SK-N-SH (cell line): ENCODE measurements at regions not wholly inside any gene's neighbourhood (a gene's known extent, or its start where the extent isn't known, plus 50 kb on each side); places are given as distances from the start of the nearest gene placed in this dataset.

Experiments
- CTCF ChIA-PET: fragments of 300-600, 350-600 bp; formaldehyde crosslinking; extraction: SDS; loops from one replicate; lab custom pipeline; 2021; lab: Yijun Ruan, JAX
- POLR2A ChIA-PET: fragments of 350-600 bp; sonication (Branson Sonifier 250); formaldehyde crosslinking; extraction: SDS; loops from one replicate; lab custom pipeline; 2020; ENCODE audit warnings: antibody characterized with exemption, inconsistent platforms; lab: Yijun Ruan, JAX
- DNase-seq: peaks from one replicate; pipeline ENCODE4 v3.0.0; 2012
- H2AFZ ChIP-seq: fragments of 200-600 bp; sonication (generic); 2 replicates; pipeline ENCODE4 v1.8.1; 2016; ENCODE audit warnings: antibody characterized with exemption, mild to moderate bottlenecking, low read depth
- H3F3A ChIP-seq: fragments of 200-600 bp; sonication (generic); replicated peaks from 2 replicates; pipeline ENCODE3; 2016; ENCODE audit warnings: antibody characterized with exemption, mild to moderate bottlenecking; ENCODE audit not compliant: insufficient read depth
- H3K27ac ChIP-seq, 2 experiments: fragments of 200-500 bp in 1 of 2; fragments of 200-600 bp in 1 of 2; sonication (Bioruptor generic) in 1 of 2; sonication (generic), shearing (Covaris generic) in 1 of 2; 2 replicates each; pipeline versions ENCODE4 v1.5.1 to v1.6.1; 2014 to 2016; ENCODE audit warnings: low read depth in 2 of 2, inconsistent platforms in 1 of 2, low read length in 1 of 2, mild to moderate bottlenecking in 1 of 2, mixed read lengths in 1 of 2
- H3K27me3 ChIP-seq: fragments of 200-600 bp; sonication (generic), shearing (Covaris generic); 2 replicates; pipeline ENCODE4 v1.6.1; 2016; ENCODE audit warnings: mixed run types; ENCODE audit not compliant: insufficient read depth
- H3K36me3 ChIP-seq, 2 experiments: fragments of 200-500 bp in 1 of 2; fragments of 200-600 bp in 1 of 2; sonication (Bioruptor generic) in 1 of 2; sonication (generic) in 1 of 2; replicated peaks in 1 of 2; 2 replicates each; pipeline versions ENCODE3 to v1.5.1; 2014 to 2016; ENCODE audit warnings: low read length in 1 of 2, mild to moderate bottlenecking in 1 of 2; ENCODE audit not compliant: insufficient read depth in 2 of 2, control insufficient read depth in 1 of 2
- H3K4me1 ChIP-seq, 2 experiments: fragments of 200-500 bp in 1 of 2; fragments of 200-600 bp in 1 of 2; sonication (Bioruptor generic) in 1 of 2; sonication (generic), shearing (Covaris generic) in 1 of 2; 2 replicates each; pipeline versions ENCODE4 v1.5.1 to v1.6.1; 2014 to 2016; ENCODE audit warnings: low read depth in 1 of 2, low read length in 1 of 2, mixed run types in 1 of 2; ENCODE audit not compliant: insufficient read depth in 2 of 2, control insufficient read depth in 1 of 2
- H3K4me2 ChIP-seq: fragments of 200-600 bp; sonication (generic), shearing (Covaris generic); 2 replicates; pipeline ENCODE4 v1.6.1; 2017; ENCODE audit warnings: mixed run types
- H3K4me3 ChIP-seq, 2 experiments: fragments of 200-500 bp in 1 of 2; fragments of 200-600 bp in 1 of 2; sonication (Bioruptor generic) in 1 of 2; sonication (generic), shearing (Covaris generic) in 1 of 2; 2 replicates each; pipeline versions ENCODE4 v1.5.1 to v1.8.1; 2014 to 2016; ENCODE audit warnings: low read depth in 2 of 2, inconsistent platforms in 1 of 2, low read length in 1 of 2, mild to moderate bottlenecking in 1 of 2, mixed read lengths in 1 of 2, moderate library complexity in 1 of 2
- H3K79me2 ChIP-seq: fragments of 200-600 bp; sonication (generic); 2 replicates; pipeline ENCODE4 v1.8.1; 2017; ENCODE audit warnings: mild to moderate bottlenecking; ENCODE audit not compliant: insufficient read depth
- H3K9ac ChIP-seq: fragments of 200-600 bp; sonication (generic); 2 replicates; pipeline ENCODE4 v1.6.1; 2017; ENCODE audit warnings: mixed run types
- H3K9me2 ChIP-seq: fragments of 200-600 bp; sonication (generic); 2 replicates; pipeline ENCODE4 v1.6.1; 2017; ENCODE audit warnings: mixed run types
- H3K9me3 ChIP-seq: fragments of 200-600 bp; sonication (generic); 2 replicates; pipeline ENCODE4 v1.6.1; 2017; ENCODE audit warnings: mixed run types, mild to moderate bottlenecking, moderate library complexity
- H4K20me1 ChIP-seq: fragments of 200-600 bp; sonication (generic); 2 replicates; pipeline ENCODE4 v1.6.1; 2017; ENCODE audit warnings: mild to moderate bottlenecking, mixed run types; ENCODE audit not compliant: insufficient read depth
- ELF1 ChIP-seq: IDR thresholded peaks from 2 replicates; pipeline ENCODE4 v1.4.0; 2012
- FOXM1 ChIP-seq: IDR thresholded peaks from 2 replicates; pipeline ENCODE4 v1.4.0; 2012; ENCODE audit warnings: low read depth, mild to moderate bottlenecking
- IRF3 ChIP-seq: fragments of 150-350 bp; IDR thresholded peaks from 2 replicates; pipeline ENCODE4 v1.6.1; 2016; ENCODE audit warnings: mild to moderate bottlenecking, low read depth, low read length
- JUND ChIP-seq: IDR thresholded peaks from 2 replicates; pipeline ENCODE4 v1.4.0; 2012
- MAX ChIP-seq: IDR thresholded peaks from 2 replicates; pipeline ENCODE4 v1.4.0; 2012; ENCODE audit warnings: low read depth
- MEF2A ChIP-seq: IDR thresholded peaks from 2 replicates; pipeline ENCODE4 v1.4.0; 2012; ENCODE audit warnings: low read depth, borderline replicate concordance
- MXI1 ChIP-seq: IDR thresholded peaks from 2 replicates; pipeline ENCODE4 v1.6.1; 2012; ENCODE audit warnings: mild to moderate bottlenecking, low read depth, low read length, improper control_type of control experiment
- PBX3 ChIP-seq: IDR thresholded peaks from 2 replicates; pipeline ENCODE4; 2012
- POLR2AphosphoS5 ChIP-seq: IDR thresholded peaks from 2 replicates; pipeline ENCODE4 v1.6.1; 2012; ENCODE audit warnings: low read depth, low read length
- RCOR1 ChIP-seq: fragments of 150-350 bp; IDR thresholded peaks from 2 replicates; pipeline ENCODE4 v1.6.1; 2017; ENCODE audit warnings: antibody characterized with exemption, low read length
- SIN3A ChIP-seq: IDR thresholded peaks from 2 replicates; pipeline ENCODE4 v1.6.1; 2012; ENCODE audit warnings: low read depth, mild to moderate bottlenecking, low read length, moderate library complexity, borderline replicate concordance
- TCF12 ChIP-seq: IDR thresholded peaks from 2 replicates; pipeline ENCODE4 v1.4.0; 2012
- TEAD4 ChIP-seq: IDR thresholded peaks from 2 replicates; pipeline ENCODE4 v1.4.0; 2012; ENCODE audit warnings: mild to moderate bottlenecking, borderline replicate concordance; ENCODE audit not compliant: insufficient read depth
- USF1 ChIP-seq: IDR thresholded peaks from 2 replicates; pipeline ENCODE4 v1.4.0; 2012; ENCODE audit warnings: low read depth, borderline replicate concordance
- USF2 ChIP-seq: fragments of 150-350 bp; IDR thresholded peaks from 2 replicates; pipeline ENCODE4 v1.6.1; 2017; ENCODE audit warnings: antibody characterized with exemption, low read length, low read depth, borderline replicate concordance
- WGBS: methylation state at CpG from one replicate; pipeline ENCODE4 v1.1.6; 2017; ENCODE audit warnings: low lambda C conversion rate; 5-methylcytosine and 5-hydroxymethylcytosine counted together
- TF ChIP-seq, protein P1 (sequence below): IDR thresholded peaks from 2 replicates; pipeline ENCODE4 v1.4.0; 2012; ENCODE audit warnings: low read depth, borderline replicate concordance

- TF ChIP-seq, protein P1, sequence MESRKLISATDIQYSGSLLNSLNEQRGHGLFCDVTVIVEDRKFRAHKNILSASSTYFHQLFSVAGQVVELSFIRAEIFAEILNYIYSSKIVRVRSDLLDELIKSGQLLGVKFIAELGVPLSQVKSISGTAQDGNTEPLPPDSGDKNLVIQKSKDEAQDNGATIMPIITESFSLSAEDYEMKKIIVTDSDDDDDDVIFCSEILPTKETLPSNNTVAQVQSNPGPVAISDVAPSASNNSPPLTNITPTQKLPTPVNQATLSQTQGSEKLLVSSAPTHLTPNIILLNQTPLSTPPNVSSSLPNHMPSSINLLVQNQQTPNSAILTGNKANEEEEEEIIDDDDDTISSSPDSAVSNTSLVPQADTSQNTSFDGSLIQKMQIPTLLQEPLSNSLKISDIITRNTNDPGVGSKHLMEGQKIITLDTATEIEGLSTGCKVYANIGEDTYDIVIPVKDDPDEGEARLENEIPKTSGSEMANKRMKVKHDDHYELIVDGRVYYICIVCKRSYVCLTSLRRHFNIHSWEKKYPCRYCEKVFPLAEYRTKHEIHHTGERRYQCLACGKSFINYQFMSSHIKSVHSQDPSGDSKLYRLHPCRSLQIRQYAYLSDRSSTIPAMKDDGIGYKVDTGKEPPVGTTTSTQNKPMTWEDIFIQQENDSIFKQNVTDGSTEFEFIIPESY, result no peak
- TF ChIP-seq JUND (no peak), PBX3 (no peak), MEF2A (no peak)
Measured at GRCh38 chr5:108661024-108661423, 86.7 kb upstream of the FER start (continued).

GRCh38 chr5:108660291-108660690, 87.4 kb upstream of the FER start:
- Histone ChIP-seq H3K4me1 (no peaks in the 10 kb centered on the region), H4K20me1 (no peaks in the 10 kb centered on the region), H3K36me3 (no peaks in the 10 kb centered on the region), H3K9me3 (no peaks in the 10 kb centered on the region), H3K4me3 (no peak overlapping the region), H3K9me2 (no peaks in the 10 kb centered on the region), H3K4me2 (no peak overlapping the region), H3F3A (no peaks in the 10 kb centered on the region), H3K9ac (no peak overlapping the region), H3K27me3 (no peaks in the 10 kb centered on the region), H3K79me2 (no peaks in the 10 kb centered on the region), H3K27ac (no peak overlapping the region), H2AFZ (no peak overlapping the region)
- DNase-seq, result no peak
- POLR2A ChIA-PET, result no interaction called here
- WGBS, result 59% methylated on average over 6 of the region's 6 CpGs
- TF ChIP-seq FOXM1 (no peak), TCF12 (no peak), MXI1 (no peak), IRF3 (no peak), ELF1 (no peak), MAX (no peak), RCOR1 (no peak), USF1 (no peak), POLR2AphosphoS5 (no peak), TEAD4 (no peak), USF2 (no peak), SIN3A (no peak)
- CTCF ChIA-PET, result no interaction called here
